ENCODE measurements at regions not wholly inside any gene's neighbourhood (a gene's known extent, or its start where the extent isn't known, plus 50 kb on each side); places are given as distances from the start of the nearest gene placed in this dataset.

GRCh38 chr2:64214281-64215115, 70.3 kb upstream of the PELI1 start:
- no peak for TF ChIP-seq CTCF (IDR thresholded peaks at IDR 0.05; ENCODE audit: low read depth, low read length)
- CTCF ChIA-PET = interaction anchor here (0.6 to 1.5 kb wide), 3 partner anchors 10 to 71 kb away, joined by 3 to 8 read pairs (median 3); no protein-coding TSS in a partner anchor

DNA sequence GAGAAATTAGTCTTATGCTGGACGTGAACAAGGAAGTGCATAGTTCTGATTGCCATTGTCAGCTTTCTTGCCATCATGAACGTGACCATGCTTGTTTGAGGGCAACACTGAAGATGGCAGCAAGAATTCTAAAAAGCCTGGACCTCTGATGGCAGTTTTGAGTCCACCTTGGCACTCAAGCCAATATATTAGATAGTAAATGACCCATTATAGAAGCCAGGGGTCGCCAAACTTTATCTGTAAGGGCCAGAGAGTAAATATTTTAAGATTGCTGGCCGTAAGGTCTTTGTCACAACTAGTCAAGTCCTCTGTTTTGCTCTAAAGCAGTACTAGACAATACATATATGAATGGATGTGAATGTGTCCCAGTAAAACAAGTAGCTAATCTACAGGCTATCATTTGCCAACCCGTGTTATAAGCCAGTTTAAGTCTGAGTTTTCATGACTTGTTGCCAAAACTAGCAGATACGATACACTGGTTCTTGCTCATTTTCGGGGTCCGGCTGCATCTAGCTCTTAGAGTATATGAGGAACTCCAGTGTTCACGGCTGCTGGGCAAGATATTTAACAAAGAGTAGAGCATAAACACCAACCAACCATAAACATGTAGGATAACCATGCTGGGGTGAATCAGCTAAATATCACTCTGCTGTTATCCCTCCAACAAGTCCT, 73.1 kb upstream of the PELI1 start:
- H3K27ac ChIP-seq (ENCODE audit: low read depth, low read length) = no peak overlapping the region
- no peak for TF ChIP-seq CTCF (IDR thresholded peaks at IDR 0.05; ENCODE audit: low read depth, low read length)
- H3K9me3 ChIP-seq (ENCODE audit: control insufficient read depth, insufficient read depth, low read length) = no peaks in the 10 kb centered on the region
- DNase-seq (ENCODE audit: low read depth, low spot score) = no peak
- peaks cover 20% of the 10 kb centered on the region for H3K27me3 ChIP-seq (ENCODE audit: control insufficient read depth, insufficient read depth, low read length)
- ChIA-PET CTCF (interaction anchor here (1.6 kb wide), 1 partner anchor 113 kb away, joined by 5 read pairs; no protein-coding TSS in a partner anchor), POLR2A (no interaction called here)
- H3K4me3 ChIP-seq (ENCODE audit: low read depth, low read length) = no peak overlapping the region

More at GRCh38 chr2:64214281-64215115, 70.3 kb upstream of the PELI1 start:
- Histone ChIP-seq H3K27me3 (ENCODE audit: control insufficient read depth, insufficient read depth, low read length) (peaks cover 3% of the 10 kb centered on the region), H3K27ac (ENCODE audit: low read depth, low read length) (no peak overlapping the region), H3K4me3 (ENCODE audit: low read depth, low read length) (no peak overlapping the region), H3K9me3 (ENCODE audit: control insufficient read depth, insufficient read depth, low read length) (no peaks in the 10 kb centered on the region)
- no peak for DNase-seq (ENCODE audit: low read depth, low spot score)
- POLR2A ChIA-PET = no interaction called here

GRCh38 chr2:64218137-64218802, 74.0 kb upstream of the PELI1 start:
- H3K4me3 ChIP-seq (ENCODE audit: low read depth, low read length) = no peak overlapping the region
- TF ChIP-seq CTCF (IDR thresholded peaks at IDR 0.05; ENCODE audit: low read depth, low read length) = no peak
- H3K27me3 ChIP-seq (ENCODE audit: control insufficient read depth, insufficient read depth, low read length) = peaks cover 20% of the 10 kb centered on the region
- no peak overlapping the region for H3K27ac ChIP-seq (ENCODE audit: low read depth, low read length)
- ChIA-PET CTCF (interaction anchor here (1.6 kb wide), 1 partner anchor 112 kb away, joined by 5 read pairs; no protein-coding TSS in a partner anchor), POLR2A (interaction anchor here (0.5 kb wide), 1 partner anchor 1083 kb away, joined by 3 read pairs; no protein-coding TSS in a partner anchor)
- no peaks in the 10 kb centered on the region for H3K9me3 ChIP-seq (ENCODE audit: control insufficient read depth, insufficient read depth, low read length)
- no peak for DNase-seq (ENCODE audit: low read depth, low spot score)

GRCh38 chr2:64219149-64219548, 74.9 kb upstream of the PELI1 start:
- Histone ChIP-seq H3K9me3 (ENCODE audit: control insufficient read depth, insufficient read depth, low read length) (no peaks in the 10 kb centered on the region), H3K27me3 (ENCODE audit: control insufficient read depth, insufficient read depth, low read length) (peaks cover 22% of the 10 kb centered on the region), H3K27ac (ENCODE audit: low read depth, low read length) (no peak overlapping the region), H3K4me3 (ENCODE audit: low read depth, low read length) (no peak overlapping the region)
- DNase-seq (ENCODE audit: low read depth, low spot score) = no peak
- no peak for TF ChIP-seq CTCF (IDR thresholded peaks at IDR 0.05; ENCODE audit: low read depth, low read length)
- ChIA-PET POLR2A (interaction anchor here (0.7 kb wide), 1 partner anchor 124 kb away, joined by 5 read pairs; no protein-coding TSS in a partner anchor), CTCF (interaction anchor here (0.9 to 1.6 kb wide), 2 partner anchors 111 to 269 kb away, joined by 3 to 5 read pairs; no protein-coding TSS in a partner anchor)

Measured in AG04450 (cell line).